ENCODE measurements at regions not wholly inside any gene's neighbourhood (a gene's known extent, or its start where the extent isn't known, plus 50 kb on each side); places are given as distances from the start of the nearest gene placed in this dataset.

DNA sequence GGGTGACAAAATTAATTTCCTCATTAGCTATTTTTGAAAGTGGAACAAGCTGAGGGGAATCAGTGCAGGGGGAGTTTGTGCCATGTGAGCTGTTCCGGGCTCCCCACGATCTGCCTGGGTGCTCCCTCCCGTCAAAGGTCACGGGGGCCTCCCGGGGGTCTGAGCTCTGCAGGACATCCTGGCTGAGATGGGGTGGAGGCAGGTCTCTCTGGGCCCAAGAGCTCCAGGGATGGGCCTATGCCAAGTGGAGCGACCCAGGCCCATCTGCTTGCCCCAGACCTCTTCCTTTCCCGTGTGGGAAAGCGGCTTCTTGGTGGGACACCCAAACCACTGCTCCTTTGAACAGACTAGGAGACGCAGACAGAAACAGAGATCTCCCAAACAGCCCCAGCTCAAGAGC, 143.3 kb upstream of the ID2 start:
- TF ChIP-seq, protein P1, sequence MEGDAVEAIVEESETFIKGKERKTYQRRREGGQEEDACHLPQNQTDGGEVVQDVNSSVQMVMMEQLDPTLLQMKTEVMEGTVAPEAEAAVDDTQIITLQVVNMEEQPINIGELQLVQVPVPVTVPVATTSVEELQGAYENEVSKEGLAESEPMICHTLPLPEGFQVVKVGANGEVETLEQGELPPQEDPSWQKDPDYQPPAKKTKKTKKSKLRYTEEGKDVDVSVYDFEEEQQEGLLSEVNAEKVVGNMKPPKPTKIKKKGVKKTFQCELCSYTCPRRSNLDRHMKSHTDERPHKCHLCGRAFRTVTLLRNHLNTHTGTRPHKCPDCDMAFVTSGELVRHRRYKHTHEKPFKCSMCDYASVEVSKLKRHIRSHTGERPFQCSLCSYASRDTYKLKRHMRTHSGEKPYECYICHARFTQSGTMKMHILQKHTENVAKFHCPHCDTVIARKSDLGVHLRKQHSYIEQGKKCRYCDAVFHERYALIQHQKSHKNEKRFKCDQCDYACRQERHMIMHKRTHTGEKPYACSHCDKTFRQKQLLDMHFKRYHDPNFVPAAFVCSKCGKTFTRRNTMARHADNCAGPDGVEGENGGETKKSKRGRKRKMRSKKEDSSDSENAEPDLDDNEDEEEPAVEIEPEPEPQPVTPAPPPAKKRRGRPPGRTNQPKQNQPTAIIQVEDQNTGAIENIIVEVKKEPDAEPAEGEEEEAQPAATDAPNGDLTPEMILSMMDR (IDR thresholded peaks at IDR 0.05): no peak
- no peaks in the 10 kb centered on the region for H3K27me3 ChIP-seq
- no peak overlapping the region for H3K27ac ChIP-seq

DNA sequence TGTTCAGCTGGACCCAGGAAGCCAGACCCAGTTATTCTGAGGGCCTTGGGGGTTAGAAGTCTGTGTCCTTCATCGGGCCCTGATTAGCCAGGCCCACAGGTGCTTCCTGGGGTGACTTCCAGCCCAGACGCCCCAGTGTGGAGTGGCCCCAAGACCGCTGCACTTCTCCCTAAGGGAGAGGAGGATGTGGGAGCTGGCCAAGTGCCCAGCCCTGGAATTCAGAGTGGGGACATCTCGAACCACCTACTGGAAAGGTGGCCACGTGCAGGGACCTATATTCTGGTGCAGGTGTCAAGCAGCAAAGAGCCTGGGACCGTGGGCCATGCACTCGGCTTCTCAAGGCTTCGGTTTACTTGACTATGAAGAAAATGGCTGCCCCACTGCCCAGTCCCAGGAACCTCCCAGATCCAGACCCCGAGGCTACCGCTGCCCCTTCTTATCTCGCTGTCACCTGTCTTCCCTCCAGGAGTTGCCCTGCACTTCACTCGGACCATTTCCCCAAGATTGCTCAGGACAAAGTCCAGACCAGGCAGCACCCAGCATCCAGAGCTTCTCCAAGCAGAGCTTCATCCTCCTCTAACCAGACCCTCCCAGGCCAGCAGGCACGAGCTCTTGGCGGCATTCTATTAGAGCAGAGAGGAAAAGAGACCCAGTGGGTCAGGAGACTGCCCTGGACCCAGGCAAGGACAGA, 142.8 kb upstream of the ID2 start:
- Histone ChIP-seq H3K36me3 (no peaks in the 10 kb centered on the region), H3K4me3 (no peak overlapping the region), H3K27ac (peak overlapping the region in 1 of 2 donors; percentile 13), H3K9me3 (no peaks in the 10 kb centered on the region), H3K27me3 (no peaks in the 10 kb centered on the region), H3K4me1 (peaks cover 0 to 62% of the 10 kb centered on the region in 2 donors)
- DNase-seq (ENCODE audit: low spot score): no peak
- TF ChIP-seq, protein P1 (IDR thresholded peaks at IDR 0.05): no peak

More for the DNA sequence above, 143.3 kb upstream of the ID2 start:
- H3K4me3 ChIP-seq: no peak overlapping the region
- no peaks in the 10 kb centered on the region for H3K9me3 ChIP-seq
- H3K4me1 ChIP-seq: peaks cover 0 to 56% of the 10 kb centered on the region in 2 donors
- no peaks in the 10 kb centered on the region for H3K36me3 ChIP-seq
- DNase-seq (ENCODE audit: low spot score): no peak

DNA sequence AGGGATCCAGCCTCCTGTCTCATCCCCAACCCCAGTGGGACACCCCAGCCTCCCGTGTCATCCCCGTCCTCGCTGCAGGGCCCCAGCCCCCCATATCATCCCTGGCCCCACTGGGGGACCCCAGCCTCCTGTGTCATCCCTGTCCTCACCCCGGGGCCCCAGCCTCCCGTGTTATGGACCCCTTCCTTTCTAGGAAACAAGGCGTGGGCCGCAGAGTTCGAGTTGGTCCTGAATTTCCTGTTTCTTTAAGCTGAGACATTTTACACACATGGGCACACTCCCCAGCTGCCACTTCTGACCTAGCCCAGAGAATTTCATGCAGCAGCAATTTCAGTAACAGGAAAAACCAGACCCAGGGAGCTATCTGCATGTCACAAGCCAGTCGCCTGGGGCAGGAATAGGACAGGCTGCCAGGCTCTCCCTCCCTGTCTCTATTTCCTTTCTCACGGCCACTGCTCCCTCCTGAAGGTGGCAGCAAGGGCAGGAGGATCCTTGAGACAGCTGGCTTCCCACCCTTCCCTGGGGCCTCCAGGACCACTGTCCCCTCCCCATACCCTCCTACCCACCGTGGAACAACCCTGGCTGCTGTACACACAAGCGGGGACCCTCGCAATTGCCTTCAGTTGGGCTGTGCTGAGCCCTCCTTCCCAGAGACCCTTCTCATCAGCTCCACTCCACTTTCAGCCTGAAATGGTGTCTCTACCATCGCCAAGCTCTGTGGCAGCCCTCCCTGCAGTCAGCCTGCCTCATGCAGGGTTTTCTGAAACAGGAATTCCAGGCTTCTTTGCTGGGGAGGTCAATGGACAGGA, 141.9 kb upstream of the ID2 start:
- H3K9me3 ChIP-seq: no peaks in the 10 kb centered on the region
- no peaks in the 10 kb centered on the region for H3K36me3 ChIP-seq
- H3K4me3 ChIP-seq: no peak overlapping the region
- H3K27me3 ChIP-seq: no peaks in the 10 kb centered on the region
- H3K27ac ChIP-seq: peak overlapping the region in 1 of 2 donors; percentile 13
- no peak for DNase-seq (ENCODE audit: low spot score)
- TF ChIP-seq, protein P1 (IDR thresholded peaks at IDR 0.05): peak in 1 of 2 donors; percentile 32
- peaks cover 0 to 66% of the 10 kb centered on the region in 2 donors for H3K4me1 ChIP-seq

DNA sequence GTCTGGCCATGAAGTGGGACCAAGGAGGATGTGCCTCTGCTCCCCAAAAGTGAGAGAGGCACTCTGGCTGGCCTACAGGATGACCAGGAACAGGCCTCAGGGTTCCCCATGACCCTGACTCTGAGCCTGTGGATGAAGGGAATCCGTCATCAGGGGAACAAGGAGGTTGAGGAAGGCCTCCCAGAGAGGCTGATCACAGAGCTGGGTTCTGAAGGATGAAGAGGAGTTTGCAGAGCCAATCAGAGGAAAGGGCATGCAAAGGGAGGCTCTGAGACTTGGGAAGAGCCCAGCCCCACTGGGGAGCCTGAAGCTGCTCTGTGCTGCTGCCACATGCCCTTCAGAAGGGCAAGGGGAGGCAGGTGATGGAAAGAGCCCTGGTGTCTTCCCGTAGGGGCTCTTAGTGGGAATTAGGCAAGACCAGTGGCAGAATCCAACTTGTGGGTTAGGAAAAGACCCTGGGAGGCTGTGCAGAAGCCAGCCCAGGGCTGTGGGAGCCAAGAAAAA, 141.3 kb upstream of the ID2 start:
- TF ChIP-seq, protein P1 (IDR thresholded peaks at IDR 0.05): no peak
- no peak for DNase-seq (ENCODE audit: low spot score)
- no peaks in the 10 kb centered on the region for H3K9me3 ChIP-seq
- peak overlapping the region in 1 of 2 donors; percentile 13 for H3K27ac ChIP-seq
- H3K4me3 ChIP-seq: no peak overlapping the region
- H3K27me3 ChIP-seq: no peaks in the 10 kb centered on the region
- H3K36me3 ChIP-seq: no peaks in the 10 kb centered on the region
- H3K4me1 ChIP-seq: peaks cover 0 to 66% of the 10 kb centered on the region in 2 donors

DNA sequence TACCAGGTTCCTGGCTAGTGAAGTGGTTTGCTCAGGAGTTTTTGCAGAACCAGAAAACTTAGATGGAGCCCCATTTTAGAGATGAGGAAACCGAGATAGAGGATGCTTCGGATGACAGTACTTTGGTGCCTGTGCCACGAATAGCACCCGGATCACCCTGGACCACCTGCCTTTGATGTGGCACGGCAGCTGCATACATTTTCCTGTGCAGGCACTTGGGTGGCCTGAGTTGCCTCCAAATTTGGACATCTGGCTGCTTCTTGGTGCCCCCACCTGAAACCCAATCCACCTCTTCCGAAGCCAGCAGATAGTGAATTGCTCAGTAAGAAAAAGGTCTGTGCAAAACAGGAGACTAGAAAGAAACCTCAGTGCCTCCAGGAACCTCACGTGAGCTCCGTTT, 140.6 kb upstream of the ID2 start:
- DNase-seq (ENCODE audit: low spot score): no peak
- TF ChIP-seq, protein P1 (IDR thresholded peaks at IDR 0.05): no peak
- H3K27ac ChIP-seq: no peak overlapping the region
- H3K4me3 ChIP-seq: no peak overlapping the region
- peaks cover 0 to 67% of the 10 kb centered on the region in 2 donors for H3K4me1 ChIP-seq
- H3K27me3 ChIP-seq: no peaks in the 10 kb centered on the region
- no peaks in the 10 kb centered on the region for H3K9me3 ChIP-seq
- no peaks in the 10 kb centered on the region for H3K36me3 ChIP-seq

Measured in right atrium auricular region (tissue), 2 donors.